COLO668 (cell line): ENCODE measurements at regions not wholly inside any gene's neighbourhood (a gene's known extent, or its start where the extent isn't known, plus 50 kb on each side); places are given as distances from the start of the nearest gene placed in this dataset.
"Not testable (repeated sequence)": the region's sequence is repeated elsewhere in the genome, so short reads cannot be mapped to it uniquely, and the experiment has no call there.

Experiments used
- DNase-seq: peaks from one replicate; lab custom pipeline; 2025; ENCODE audit not compliant: unreplicated experiment; lab: John Stamatoyannopoulos, UW

GRCh38 chr11:16605894-16606783 is 132.3 kb upstream of the C11orf58 start:
- DNase-seq, result peak; percentile 89

DNA sequence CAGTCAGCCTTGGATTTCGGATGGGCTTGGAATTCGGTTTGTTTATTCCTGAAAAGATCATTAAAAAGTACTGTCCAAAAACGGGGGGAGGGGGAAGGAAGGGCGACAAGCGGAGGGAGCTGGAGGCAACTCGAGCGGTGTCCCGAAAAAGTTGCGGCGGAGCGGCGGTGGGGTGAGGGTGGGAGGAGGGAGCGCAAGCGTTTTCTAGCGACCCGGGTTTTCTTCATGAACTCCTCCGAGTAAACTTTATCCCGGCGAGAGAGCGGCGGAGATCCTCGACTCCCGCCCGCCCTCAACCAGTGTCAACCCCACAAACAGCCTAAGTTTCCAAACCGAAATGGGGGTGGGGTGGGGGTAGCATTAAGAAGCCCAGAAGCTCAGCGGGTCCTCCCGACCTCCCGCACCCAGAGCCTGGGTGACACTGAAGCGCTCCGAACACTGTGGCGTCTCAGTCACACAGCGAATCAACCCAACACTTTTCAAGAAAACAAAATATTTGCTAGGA is 133.0 kb upstream of the C11orf58 start:
- peak; percentile 54 for DNase-seq

GRCh38 chr11:16604794-16605388 is 133.6 kb upstream of the C11orf58 start:
- peak; percentile 80 for DNase-seq

GRCh38 chr11:16603890-16604793 is 134.3 kb upstream of the C11orf58 start:
- peak; percentile 49 for DNase-seq

GRCh38 chr11:16603245-16603644 is 135.2 kb upstream of the C11orf58 start:
- DNase-seq, result no peak

DNA sequence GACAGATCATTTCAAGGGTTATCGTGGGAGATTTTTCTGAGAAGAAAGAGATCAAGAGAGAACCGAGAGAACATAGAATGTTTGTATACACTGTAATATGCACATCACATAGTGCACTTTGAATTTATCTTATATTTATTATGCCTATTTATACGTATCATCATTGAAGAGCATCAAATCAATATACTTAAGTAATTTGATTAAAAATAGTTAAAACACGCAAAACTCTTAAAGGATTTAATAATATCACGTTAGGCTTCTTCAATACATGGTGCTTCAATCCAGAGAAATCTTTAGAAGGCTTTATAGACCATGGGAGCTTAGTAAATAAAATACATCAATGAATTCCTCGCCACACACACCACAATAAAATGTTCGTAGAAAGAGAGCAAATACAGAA is 139.5 kb upstream of the C11orf58 start:
- DNase-seq, result no peak

GRCh38 chr11:16598032-16598431 is 140.4 kb upstream of the C11orf58 start:
- no peak for DNase-seq

DNA sequence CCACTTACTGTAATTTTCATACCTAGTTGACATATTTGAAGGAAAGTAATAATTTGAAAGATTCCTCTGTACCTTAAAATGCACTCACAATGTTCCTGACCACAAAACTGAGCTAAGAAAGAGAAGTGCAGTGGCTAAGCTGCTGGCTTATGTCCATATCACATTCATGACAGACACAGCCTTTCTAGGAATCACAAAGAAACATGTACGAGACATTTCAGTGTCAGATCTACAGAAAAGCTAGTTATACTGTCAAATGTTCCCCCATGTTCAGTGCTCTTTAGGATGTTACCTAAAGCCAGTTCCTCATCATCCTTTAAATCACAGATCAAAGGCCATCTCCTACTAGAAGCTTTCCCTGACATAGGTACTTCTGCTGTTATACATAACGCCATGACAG is 142.2 kb upstream of the C11orf58 start:
- DNase-seq, result no peak

DNA sequence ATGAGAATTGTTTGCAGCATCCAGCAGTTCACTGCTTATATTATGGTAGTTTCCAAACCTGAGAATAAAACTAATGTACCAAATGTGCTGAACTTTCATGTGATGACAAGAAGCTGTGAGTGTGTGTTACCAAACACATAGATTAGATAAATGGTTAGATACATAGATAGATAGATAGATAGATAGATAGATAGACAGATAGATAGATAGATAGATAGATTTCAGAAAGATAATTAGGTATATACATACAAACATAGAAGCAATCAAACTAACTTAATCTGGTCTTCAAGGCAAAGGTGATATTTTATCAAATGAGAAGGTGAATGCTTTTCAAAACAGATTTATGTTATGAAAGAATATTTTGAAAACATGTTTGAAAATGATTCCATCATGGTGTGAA is 147.3 kb upstream of the C11orf58 start:
- DNase-seq, result no peak

DNA sequence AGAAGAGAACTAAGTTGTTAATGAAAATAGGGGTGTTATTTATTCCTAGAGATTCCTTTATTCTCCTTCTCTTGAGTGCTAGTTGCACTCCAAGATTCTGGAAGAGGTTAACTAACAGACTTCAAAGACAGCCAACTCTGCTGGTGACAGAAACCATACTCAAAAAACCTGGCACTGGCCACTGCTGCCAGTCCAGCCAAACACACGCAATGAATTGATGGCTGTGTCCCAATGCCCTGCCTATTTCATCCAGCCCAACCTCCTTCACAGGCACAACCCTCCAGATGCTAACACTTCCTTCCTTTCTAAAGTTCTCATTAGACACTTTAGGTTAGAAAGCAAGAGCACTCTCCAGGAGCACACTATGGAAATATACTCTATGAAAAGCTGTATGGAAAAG is 150.8 kb upstream of the C11orf58 start:
- DNase-seq, result no peak

DNA sequence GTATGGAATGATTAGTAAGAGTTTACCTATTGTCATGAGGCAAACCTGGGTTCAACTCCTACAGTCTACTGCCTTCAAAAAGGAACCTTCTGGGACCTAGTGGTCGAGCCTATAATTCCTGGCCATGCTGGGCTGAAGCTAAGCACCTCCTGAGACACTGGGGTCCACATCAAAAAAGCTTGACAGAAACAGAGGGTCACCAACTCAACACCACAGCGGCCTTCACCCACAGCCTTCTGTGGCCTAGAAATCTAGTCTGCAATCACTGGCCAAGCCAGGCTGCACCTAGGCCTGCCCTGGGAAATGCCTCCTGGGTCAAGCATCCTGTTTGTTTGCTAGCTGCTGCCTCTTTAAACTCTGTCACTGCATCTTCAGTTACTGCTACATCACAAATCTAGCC is 153.9 kb upstream of the C11orf58 start:
- no peak for DNase-seq

DNA sequence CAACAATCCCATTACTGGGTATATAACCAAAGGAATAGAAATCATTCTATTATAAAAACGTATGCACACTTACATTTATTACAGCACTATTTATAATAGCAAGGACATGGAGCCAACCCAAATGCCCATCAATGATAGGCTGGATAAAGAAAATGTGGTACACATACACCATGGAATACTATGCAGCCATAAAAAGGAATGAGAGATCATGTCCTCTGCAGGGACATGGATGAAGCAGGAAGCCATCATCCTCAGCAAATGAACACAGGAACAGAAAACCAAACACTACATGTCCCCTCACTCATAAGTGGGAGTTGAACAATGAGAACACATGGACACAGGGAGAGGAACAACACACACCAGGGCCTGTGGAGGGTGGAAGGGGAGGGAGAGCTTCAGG is 157.4 kb upstream of the C11orf58 start:
- not testable (repeated sequence) for DNase-seq

DNA sequence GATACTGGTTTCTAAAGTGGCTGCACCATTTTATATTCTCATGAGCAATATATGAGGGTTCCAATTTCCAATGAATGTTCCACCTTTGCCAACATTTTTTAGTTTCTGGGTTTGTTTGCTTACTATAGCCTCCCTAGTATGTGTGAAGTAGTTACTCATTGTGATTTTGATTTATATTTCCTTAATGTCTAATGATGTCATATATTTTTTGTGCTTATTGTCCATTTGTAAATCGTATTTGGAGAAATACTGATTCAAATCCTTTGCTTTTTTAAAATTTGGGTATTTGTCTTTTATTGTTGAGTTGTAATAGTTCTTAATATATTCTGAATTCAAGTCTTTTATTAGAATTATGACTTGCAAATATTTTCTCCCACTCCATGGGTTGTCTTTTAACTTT is 161.0 kb upstream of the C11orf58 start:
- no peak for DNase-seq

DNA sequence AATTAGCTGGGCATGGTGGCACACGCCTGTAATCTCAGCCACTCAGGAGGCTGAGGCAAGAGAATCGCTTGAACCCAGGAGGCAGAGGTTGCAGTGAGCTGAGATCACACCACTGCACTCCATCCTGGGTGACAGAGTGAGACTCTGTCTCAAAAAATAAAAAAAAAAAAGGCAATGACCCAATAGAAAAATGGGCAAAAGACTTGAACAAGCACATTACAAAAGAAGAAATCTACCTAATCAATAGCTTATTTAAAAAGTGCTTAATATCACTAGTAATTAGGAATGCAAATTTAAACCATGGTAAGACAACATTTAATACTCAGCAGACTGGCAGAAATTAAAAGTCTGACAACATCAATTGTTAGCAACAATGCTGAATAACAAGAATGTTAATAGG is 163.6 kb upstream of the C11orf58 start:
- DNase-seq, result not testable (repeated sequence)

DNA sequence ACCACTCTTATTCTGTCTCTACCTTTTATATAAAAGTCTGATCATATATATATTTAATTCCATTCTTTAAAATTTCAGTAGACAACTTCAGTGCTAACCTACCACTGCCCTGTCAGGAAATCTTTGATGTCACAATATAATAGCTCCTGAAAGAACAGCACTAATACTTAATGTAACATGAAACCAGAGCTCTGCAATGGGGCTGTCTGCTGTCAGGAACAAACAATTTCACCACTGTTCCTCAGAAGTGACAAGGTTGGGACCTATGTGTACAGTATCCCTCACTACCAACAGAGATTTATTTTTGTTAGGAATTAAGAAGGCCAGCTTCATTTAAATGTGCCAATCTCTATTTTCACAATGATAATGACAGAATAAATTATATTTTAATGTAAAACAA is 165.5 kb upstream of the C11orf58 start:
- no peak for DNase-seq

DNA sequence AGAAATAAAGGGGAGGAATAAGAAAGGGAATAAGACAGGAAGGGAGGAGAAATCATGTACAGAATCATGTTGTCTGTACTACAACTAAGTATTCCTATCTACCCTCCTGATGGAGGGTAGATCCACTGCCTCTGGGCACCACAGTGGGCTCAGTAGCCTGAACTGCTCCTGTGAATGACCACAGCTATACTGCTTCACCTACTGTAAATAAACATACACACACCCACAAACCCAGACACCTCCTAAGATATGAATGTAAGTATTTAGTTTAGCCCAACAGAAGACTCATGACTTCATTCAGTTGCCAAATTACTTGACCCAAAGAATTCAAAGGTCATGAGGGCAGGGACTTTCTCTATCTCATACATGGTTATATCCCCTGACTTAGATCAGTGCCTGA is 177.3 kb upstream of the C11orf58 start:
- DNase-seq, result no peak

DNA sequence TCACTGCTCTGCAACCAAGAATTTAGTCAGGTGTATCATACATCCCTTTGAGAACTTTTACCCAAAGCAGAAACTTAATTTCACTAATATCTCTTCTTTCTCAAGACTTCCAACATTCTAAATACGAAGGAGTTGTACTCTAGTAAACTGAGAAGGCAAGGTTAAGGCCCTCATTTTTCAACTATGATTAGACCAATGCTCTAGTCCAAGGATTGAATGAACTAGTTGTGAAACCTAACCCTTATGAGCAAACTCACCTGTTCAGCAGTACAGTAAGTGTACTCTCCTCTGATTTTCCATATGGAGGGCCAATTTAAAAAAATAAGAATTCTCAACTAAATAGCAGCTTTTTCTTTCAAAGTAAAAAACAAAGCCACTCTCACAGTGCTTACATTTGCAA is 180.0 kb upstream of the C11orf58 start:
- DNase-seq, result no peak

- DNase-seq, result no peak
These were observed 182.5 kb upstream of the C11orf58 start for GRCh38 chr11:16555956-16556355.

- no peak for DNase-seq
These were observed 184.1 kb upstream of the C11orf58 start for GRCh38 chr11:16554361-16554760.

DNA sequence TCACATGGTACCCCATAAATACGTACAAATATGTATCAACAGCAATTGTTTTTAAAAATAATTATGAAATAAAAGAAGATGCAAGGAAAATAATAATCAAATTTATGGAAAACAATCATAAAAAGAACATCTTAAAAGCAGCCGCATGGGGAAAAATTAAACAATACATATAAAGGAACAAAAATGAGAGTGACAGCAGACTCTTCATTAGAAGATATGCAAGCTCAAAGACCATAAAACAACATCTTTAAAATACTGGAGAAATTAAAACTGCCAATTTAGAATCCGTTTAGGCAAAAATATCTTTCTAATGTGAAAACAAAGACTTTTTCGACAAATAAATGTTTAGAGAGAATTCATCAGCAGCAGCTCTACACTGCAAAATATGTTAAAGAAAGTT is 190.6 kb upstream of the C11orf58 start:
- no peak for DNase-seq

GRCh38 chr11:16543642-16544041 is 187.3 kb upstream of the SOX6 start:
- DNase-seq, result no peak
